ENCODE measurements at regions not wholly inside any gene's neighbourhood (a gene's known extent, or its start where the extent isn't known, plus 50 kb on each side); places are given as distances from the start of the nearest gene placed in this dataset.

GRCh38 chr1:67945733-67946374 is 104.6 kb downstream of the DIRAS3 start:
- no peak for DNase-seq
- Histone ChIP-seq H3K9me3 (ENCODE audit: low read length) (no peaks in the 10 kb centered on the region), H3K4me2 (ENCODE audit: low read length) (no peak overlapping the region), H3K4me3 (ENCODE audit: low read length) (no peak overlapping the region), H3K4me1 (ENCODE audit: insufficient read depth, low read length) (no peaks in the 10 kb centered on the region), H3K79me2 (ENCODE audit: low read length) (no peaks in the 10 kb centered on the region), H3K9ac (ENCODE audit: low read length) (no peak overlapping the region), H3K36me3 (ENCODE audit: low read depth, low read length) (no peaks in the 10 kb centered on the region), H2AFZ (ENCODE audit: low read length) (no peak overlapping the region), H4K20me1 (ENCODE audit: low read length) (no peaks in the 10 kb centered on the region), H3F3A (ENCODE audit: low read length, unreplicated experiment) (no peaks in the 10 kb centered on the region), H3K9me2 (replicated peaks; ENCODE audit: low read length) (no peaks in the 10 kb centered on the region), H3K27ac (ENCODE audit: low read length) (no peak overlapping the region), H3K27me3 (ENCODE audit: low read length) (no peaks in the 10 kb centered on the region)
- CTCF ChIA-PET, result no interaction called here
- POLR2A ChIA-PET (ENCODE audit: unreplicated experiment), result no interaction called here
- no TSS peak for BruUV-seq (replicated peaks)
- TF ChIP-seq, protein P1, sequence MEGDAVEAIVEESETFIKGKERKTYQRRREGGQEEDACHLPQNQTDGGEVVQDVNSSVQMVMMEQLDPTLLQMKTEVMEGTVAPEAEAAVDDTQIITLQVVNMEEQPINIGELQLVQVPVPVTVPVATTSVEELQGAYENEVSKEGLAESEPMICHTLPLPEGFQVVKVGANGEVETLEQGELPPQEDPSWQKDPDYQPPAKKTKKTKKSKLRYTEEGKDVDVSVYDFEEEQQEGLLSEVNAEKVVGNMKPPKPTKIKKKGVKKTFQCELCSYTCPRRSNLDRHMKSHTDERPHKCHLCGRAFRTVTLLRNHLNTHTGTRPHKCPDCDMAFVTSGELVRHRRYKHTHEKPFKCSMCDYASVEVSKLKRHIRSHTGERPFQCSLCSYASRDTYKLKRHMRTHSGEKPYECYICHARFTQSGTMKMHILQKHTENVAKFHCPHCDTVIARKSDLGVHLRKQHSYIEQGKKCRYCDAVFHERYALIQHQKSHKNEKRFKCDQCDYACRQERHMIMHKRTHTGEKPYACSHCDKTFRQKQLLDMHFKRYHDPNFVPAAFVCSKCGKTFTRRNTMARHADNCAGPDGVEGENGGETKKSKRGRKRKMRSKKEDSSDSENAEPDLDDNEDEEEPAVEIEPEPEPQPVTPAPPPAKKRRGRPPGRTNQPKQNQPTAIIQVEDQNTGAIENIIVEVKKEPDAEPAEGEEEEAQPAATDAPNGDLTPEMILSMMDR (conservative IDR thresholded peaks at IDR 0.05; ENCODE audit: low read depth, low read length), result no peak
- intact Hi-C loops (cut with micrococcal nuclease), result no loop called here
- ATAC-seq, result no peak

GRCh38 chr1:67942274-67942673 is 108.2 kb downstream of the DIRAS3 start:
- H3K79me2 ChIP-seq (ENCODE audit: low read length), result no peaks in the 10 kb centered on the region
- ATAC-seq, result no peak
- CTCF ChIA-PET, result no interaction called here
- no peak for TF ChIP-seq EZH2 (IDR thresholded peaks at IDR 0.05; ENCODE audit: low read length, unreplicated experiment)
- TF ChIP-seq, protein P1 (conservative IDR thresholded peaks at IDR 0.05; ENCODE audit: low read depth, low read length), result no peak
- TF ChIP-seq EZH2phosphoT487 (IDR thresholded peaks at IDR 0.05; ENCODE audit: borderline replicate concordance, low read length), result no peak
- no peak for DNase-seq
- no peaks in the 10 kb centered on the region for H3K9me2 ChIP-seq (replicated peaks; ENCODE audit: low read length)
- H3K4me2 ChIP-seq (ENCODE audit: low read length), result no peak overlapping the region
- intact Hi-C loops (cut with micrococcal nuclease), result no loop called here
- no peak overlapping the region for H3K27ac ChIP-seq (ENCODE audit: low read length)
- no TSS peak for BruUV-seq (replicated peaks)
- no peaks in the 10 kb centered on the region for H4K20me1 ChIP-seq (ENCODE audit: low read length)
- no peak overlapping the region for H2AFZ ChIP-seq (ENCODE audit: low read length)
- H3K27me3 ChIP-seq (ENCODE audit: low read length), result no peaks in the 10 kb centered on the region
- no peaks in the 10 kb centered on the region for H3K4me1 ChIP-seq (ENCODE audit: insufficient read depth, low read length)
- H3K4me3 ChIP-seq (ENCODE audit: low read length), result no peak overlapping the region
- no peak overlapping the region for H3K9ac ChIP-seq (ENCODE audit: low read length)
- H3F3A ChIP-seq (ENCODE audit: low read length, unreplicated experiment), result no peaks in the 10 kb centered on the region
- H3K9me3 ChIP-seq (ENCODE audit: low read length), result no peaks in the 10 kb centered on the region
- POLR2A ChIA-PET (ENCODE audit: unreplicated experiment), result no interaction called here
- no peaks in the 10 kb centered on the region for H3K36me3 ChIP-seq (ENCODE audit: low read depth, low read length)

GRCh38 chr1:67941746-67942145 is 108.5 kb upstream of the GNG12 start:
- intact Hi-C loops (cut with micrococcal nuclease), result no loop called here
- no peak overlapping the region for H3K27ac ChIP-seq (ENCODE audit: low read length)

More at GRCh38 chr1:67941746-67942145, 108.5 kb upstream of the GNG12 start:
- H4K20me1 ChIP-seq (ENCODE audit: low read length), result no peaks in the 10 kb centered on the region
- no peak overlapping the region for H3K4me3 ChIP-seq (ENCODE audit: low read length)
- H3K4me1 ChIP-seq (ENCODE audit: insufficient read depth, low read length), result no peaks in the 10 kb centered on the region
- H3K9me3 ChIP-seq (ENCODE audit: low read length), result no peaks in the 10 kb centered on the region
- H3K27me3 ChIP-seq (ENCODE audit: low read length), result no peaks in the 10 kb centered on the region
- ChIA-PET POLR2A (ENCODE audit: unreplicated experiment) (no interaction called here), CTCF (no interaction called here)
- H3K9ac ChIP-seq (ENCODE audit: low read length), result no peak overlapping the region
- no peak overlapping the region for H2AFZ ChIP-seq (ENCODE audit: low read length)
- H3K4me2 ChIP-seq (ENCODE audit: low read length), result no peak overlapping the region
- no peak for ATAC-seq
- H3K36me3 ChIP-seq (ENCODE audit: low read depth, low read length), result no peaks in the 10 kb centered on the region
- H3K79me2 ChIP-seq (ENCODE audit: low read length), result no peaks in the 10 kb centered on the region
- no TSS peak for BruUV-seq (replicated peaks)
- TF ChIP-seq EZH2phosphoT487 (IDR thresholded peaks at IDR 0.05; ENCODE audit: borderline replicate concordance, low read length), result no peak
- no peak for TF ChIP-seq EZH2 (IDR thresholded peaks at IDR 0.05; ENCODE audit: low read length, unreplicated experiment)
- H3F3A ChIP-seq (ENCODE audit: low read length, unreplicated experiment), result no peaks in the 10 kb centered on the region
- no peak for DNase-seq
- no peaks in the 10 kb centered on the region for H3K9me2 ChIP-seq (replicated peaks; ENCODE audit: low read length)

Data from PC-3 (cell line).